Globus pallidus (tissue), 1 donor: ENCODE measurements at regions not wholly inside any gene's neighbourhood (a gene's known extent, or its start where the extent isn't known, plus 50 kb on each side); places are given as distances from the start of the nearest gene placed in this dataset.

Experiments used
- DNase-seq: peaks from one replicate; pipeline ENCODE4 v3.0.0-alpha.2; 2015; ENCODE audit warnings: low spot score

- DNase-seq, result no peak
Observed at GRCh38 chr20:51876313-51876940, 74.1 kb upstream of the SALL4 start.

GRCh38 chr20:51873652-51874051 lies 71.3 kb upstream of the SALL4 start:
- no peak for DNase-seq

DNA sequence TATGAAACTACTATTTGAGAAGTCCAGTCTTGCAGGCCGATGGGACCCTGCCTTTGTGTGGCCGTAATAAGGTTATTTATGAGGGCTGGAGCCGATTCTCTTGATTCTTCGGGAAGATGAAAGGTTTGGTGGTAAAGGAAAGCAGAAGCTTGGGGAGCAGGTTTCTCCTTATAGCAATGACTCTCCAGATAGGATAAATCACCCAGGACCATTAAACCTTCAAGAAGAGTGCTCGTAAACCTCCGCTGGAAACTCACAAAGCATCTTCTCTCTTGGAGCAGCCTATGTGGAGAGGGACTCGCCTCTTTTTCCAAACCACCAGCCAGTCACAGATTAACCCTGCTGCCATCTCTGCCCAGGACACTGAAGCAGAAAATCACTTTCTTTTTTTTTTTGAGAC lies 69.6 kb upstream of the SALL4 start:
- no peak for DNase-seq

DNA sequence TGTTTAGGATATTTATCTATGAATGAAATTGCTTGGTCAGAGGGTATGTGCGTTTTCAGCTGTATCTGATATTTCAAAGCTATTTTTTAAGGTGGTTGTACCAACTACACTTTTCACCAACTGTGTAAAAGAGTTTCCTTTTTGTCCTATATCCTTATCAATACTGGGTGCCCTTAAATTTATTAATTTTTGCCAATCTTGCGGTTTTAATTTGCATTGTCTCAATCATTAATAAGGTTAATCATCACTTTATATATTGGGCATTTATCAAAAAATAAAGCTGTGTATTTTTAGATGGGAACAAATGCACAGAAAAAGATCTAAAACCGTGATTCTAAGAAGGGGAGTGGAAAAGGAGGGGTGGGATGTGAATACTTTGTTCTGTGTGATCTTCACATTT lies 66.7 kb upstream of the SALL4 start:
- DNase-seq, result no peak

- DNase-seq, result no peak
Observed at GRCh38 chr20:51867251-51867650, 64.9 kb upstream of the SALL4 start.

DNA sequence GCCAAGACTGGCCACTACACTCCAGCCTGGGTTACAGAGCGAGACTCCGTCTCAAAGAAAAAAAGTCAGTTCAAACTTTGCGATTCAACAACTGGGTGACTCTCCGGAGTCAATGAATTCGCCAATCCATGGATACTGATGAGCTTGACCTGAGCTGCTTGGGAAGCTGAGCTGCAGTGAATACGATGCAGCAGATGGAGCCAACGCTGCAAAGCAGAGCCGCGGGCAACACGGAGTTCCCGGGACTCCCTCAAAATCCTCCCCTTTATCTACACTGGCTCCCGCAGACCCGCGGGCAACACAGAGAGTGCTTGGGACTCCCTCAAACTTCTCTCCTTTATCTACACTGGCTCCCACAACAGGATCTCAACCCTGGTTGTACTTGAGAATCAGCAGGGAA lies 62.6 kb upstream of the SALL4 start:
- DNase-seq, result no peak

DNA sequence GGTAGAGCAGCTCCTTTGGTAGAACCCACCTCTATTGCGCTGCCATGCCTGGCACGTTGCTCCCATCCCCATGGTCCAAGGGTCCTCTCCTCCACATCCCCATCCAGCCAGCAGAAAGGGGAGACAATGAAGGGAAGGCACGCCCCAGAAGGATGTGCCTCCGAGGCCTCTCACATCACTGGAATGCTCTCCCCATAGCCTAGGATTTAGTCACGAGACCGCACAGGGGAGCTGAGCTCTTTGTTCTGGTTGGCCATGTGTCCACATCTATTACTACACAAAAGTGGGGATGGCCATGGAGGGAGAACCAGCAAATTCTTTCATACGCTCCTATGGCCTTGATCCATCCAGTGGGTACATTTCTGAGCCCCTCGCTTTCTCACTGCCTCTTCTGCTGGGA lies 60.5 kb upstream of the SALL4 start:
- no peak for DNase-seq

GRCh38 chr20:51861726-51862466 lies 59.6 kb upstream of the SALL4 start:
- DNase-seq, result no peak

GRCh38 chr20:51860111-51860882 lies 58.0 kb upstream of the SALL4 start:
- DNase-seq, result no peak

DNA sequence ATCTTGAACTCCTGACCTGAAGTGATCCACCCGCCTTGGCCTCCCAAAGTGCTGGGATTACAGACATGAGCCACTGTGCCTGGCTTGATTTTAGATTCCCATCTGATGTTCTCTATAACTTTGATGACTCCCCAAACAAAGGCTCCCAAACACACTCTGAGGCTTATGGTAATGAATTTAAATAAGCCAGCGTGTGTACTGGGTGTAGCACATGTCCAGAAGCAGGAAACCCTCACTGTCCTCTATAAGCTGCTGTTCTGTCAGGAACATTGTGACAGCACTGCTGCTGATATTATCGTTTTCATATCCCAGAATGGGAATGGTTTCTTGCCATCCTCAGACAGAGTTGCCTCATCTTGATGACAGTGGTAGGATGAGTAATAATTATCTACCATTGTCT lies 54.1 kb upstream of the SALL4 start:
- DNase-seq, result no peak

DNA sequence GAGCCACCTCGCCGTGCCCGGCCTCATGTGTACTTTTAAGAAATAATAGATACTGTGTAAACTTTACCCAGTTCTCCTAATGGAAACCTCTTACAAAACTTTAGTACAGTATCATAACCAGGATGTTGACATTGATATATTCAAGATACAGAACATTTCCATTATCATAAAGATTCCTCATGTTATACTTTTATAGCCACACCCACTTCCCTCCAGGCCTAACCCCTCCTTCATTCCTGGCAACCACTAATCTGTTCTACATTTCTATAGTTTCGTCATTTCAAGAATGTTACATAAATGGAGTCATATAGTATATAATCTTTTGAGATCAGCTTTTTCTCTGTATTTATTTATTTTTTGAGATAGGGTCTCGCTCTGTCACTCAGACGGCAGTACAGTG lies 52.6 kb upstream of the SALL4 start:
- no peak for DNase-seq
